Skin of body (tissue), 1 donor: ENCODE measurements at regions not wholly inside any gene's neighbourhood (a gene's known extent, or its start where the extent isn't known, plus 50 kb on each side); places are given as distances from the start of the nearest gene placed in this dataset.
"Not testable (repeated sequence)": the region's sequence is repeated elsewhere in the genome, so short reads cannot be mapped to it uniquely, and the experiment has no call there.

Source experiments
- DNase-seq: peaks from one replicate; lab custom pipeline; 2025; lab: John Stamatoyannopoulos, UW

DNA sequence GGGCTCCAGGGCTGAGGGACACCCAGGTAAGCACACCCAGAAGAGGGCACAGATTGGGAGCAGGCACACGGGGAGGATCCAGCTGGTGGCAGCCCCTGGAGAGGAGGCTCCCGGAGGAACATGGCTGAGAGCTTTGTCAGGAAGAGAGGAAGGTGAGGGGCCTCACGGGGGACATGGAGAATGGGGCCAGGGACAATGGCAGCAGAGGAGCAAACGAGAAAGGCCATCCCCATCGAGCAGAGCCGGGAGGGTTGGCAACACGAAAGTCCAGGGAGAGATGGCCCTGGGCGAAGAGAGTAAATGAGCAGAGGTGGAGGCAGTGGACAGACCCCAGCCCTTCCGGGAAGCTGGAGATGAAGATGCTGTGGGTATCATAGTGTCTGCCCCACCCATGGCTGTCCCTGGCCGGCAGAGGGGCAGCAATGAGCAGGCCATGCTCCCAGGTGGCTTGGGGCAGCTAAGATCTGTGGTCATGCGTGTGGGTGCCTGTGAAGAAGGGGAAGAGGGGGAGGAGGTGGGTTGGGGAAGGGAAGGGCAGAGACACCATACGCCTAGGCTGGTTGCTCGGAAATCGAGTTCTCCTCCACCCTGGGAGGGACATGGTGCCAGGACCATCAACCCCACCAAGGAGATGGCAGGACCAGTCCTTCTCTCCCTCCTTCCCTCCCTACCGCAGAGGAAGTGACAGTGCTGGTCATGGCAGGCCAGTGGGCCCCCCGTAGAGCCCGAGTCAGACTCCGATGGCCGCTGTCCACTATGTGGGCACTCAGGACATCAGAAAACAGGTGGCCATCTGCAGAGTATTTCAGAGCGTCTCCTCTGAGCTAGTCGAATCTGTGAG lies 191.7 kb downstream of the NDUFA10 start:
- no peak for DNase-seq

DNA sequence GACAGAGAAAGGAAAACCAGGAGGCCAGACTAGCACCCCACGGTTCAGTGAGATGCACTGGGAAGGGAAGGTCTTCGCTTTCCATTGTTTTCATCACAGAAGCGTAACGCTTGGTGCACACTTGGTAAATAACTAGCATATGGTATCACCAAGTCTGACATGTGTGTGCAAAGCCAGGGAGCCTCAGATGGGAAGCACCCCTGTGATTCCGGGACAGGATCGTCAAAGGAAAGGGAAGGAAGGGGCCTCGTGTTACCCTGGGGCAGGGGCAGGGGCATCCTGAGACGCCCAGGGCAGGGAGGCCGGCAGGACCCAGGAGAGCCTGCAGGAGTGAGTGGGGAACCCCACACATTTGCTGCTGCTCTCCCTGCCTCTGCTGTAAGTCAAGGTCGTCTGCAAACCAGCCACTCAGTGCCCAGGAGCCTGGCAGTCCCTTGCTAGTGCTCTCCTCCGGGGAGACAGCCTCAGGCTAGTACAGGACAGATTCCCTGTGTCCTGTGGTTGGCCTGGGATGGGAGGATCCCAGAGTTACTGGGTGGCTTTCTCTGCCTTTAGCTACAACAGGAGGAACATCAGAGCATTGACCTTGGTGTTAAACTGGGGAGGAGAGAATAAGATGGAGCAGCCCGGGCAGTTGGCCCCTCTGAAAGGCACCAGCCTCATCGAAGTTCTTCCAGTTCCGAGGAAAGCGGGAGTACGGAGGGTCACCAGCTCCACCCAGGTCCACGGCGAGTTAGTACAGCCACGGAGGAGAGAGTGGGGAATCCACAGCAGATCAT lies 192.5 kb downstream of the NDUFA10 start:
- no peak for DNase-seq

DNA sequence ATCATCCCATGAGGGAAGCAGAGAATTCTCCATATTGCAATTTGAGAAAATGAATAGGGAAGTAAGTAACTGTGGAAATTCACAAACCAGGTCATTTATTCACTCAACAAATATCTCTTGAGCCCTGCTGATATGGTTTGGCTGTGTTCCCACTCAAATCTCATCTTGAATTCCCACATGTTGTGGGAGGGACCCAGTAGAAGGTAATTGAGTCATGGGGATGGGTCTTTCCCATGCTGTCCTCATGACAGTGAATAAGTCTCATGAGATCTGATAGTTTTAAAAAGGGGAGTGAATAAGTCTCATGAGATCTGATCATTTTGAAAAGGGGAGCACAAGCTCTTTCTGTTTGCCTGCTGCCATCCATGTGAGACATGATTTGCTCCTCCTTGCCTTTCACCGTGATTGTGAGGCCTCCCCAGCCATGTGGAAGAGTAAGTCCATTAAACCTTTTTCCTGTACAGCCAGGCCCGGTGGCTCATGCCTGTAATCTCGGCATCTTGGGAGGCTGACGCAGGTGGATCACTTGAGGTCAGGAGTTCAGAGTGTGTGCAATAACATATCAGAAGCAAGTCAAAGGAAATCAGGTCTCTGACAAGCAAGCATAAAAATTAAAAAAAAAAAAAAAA lies 193.2 kb downstream of the NDUFA10 start:
- no peak for DNase-seq

DNA sequence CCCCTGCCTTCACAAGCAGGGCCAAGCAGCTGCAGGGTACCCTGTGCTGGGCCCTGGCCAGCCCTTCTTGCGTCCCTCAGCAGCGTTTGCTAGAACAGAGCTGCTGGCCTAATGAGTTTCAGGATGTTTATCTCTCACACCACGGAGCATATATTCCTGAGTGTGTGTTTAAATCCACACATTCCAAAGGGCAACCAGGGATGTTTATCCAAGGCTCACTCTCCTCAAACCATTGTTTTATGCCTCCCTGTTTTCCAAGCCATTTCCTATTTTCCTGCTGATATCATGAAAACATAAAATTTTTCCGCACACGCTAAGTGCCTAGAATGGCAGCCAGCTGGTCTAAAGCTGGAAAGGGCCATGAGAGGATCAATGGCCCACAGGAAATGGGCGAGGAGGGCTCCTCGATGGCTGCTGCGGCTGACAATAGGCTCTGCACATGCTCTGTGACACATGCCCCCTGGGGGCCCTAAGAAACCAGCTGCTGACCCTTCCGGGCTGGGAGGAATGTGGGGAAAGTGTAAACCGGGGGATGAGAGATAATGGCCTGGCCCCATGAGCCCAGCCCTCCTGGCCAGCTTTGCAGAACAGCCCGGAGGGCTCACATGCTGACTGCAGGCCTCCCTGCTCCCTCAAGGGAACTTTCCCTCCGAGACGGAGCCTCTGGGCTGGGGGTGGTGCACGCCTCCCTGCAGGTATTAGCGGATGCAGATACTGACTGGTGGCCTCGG lies 194.0 kb downstream of the NDUFA10 start:
- peak; percentile 22 for DNase-seq

DNA sequence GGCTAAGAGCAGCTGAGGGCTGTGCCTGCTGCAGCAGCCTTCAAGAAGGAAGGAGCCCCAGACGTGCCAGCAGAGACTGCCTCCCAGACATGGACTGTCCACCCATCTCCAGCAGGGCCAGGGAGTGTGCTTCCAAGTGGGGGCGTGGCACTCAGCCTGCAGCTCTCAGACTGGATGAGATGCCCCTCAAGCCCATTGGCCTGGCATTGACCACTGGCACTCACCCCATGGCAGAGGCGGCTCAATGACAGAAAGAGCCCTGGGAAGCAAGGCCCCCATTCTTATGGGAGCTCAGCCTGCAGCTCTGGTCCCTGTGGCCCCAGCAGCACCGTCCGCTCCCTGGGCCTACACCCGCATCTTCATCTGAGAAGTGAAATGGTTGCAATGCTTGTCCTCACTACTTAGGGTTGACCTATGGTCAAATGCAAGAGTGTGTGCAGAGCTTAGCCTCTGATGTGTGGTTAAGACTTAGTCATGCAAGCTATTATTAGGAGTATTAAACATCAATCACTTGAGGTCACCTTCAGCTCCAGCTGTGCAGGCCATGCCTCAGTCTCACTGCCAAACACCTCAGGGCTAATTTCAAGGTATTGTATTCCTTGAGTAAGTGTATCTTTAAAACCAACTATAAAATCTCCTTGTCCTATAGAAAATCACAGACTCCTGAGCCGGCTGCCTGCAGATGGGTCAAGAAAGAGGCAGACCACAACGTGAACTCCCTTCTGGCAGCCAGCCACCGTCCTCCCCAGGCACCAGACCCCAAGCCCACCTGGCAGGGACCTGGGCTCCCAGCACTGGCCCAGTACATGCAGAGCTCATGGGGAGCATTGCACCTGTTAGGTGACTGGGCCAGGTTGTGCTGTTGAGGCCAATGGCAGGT lies 194.8 kb downstream of the NDUFA10 start:
- no peak for DNase-seq

DNA sequence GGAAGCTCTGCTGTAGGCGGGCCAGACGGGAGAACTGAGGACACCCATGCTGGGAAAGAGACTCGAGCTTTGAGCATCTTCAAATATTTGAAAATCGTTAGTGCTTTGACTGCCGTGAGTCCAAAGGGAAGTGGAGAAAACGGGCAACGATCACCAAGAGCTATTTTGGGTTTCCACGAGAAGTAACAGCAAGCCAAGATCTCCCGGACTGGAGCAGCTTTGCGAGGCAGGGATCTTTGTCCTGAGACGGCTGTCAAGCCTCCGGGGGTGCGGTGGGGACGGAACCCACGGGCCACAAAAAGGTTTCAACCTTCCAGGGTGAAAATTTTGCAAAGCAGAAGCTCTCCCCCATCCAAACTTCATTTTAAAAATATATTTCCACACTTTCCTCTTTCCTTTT lies 195.8 kb downstream of the NDUFA10 start:
- no peak for DNase-seq

DNA sequence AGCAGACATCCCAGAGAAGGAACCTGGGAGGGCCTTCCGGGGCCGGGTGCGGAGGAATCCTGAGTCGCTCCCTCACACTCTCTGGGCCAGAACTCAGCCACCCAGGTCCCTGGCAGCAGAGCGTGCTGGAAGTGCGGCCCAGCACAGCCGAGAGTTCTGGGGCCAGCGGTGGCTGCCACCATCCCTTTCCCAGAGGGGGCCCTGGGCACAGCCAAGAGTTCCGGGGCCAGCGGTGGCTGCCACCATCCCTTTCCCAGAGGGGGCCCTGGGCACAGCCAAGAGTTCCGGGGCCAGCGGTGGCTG lies 196.2 kb downstream of the NDUFA10 start:
- DNase-seq, result not testable (repeated sequence)

DNA sequence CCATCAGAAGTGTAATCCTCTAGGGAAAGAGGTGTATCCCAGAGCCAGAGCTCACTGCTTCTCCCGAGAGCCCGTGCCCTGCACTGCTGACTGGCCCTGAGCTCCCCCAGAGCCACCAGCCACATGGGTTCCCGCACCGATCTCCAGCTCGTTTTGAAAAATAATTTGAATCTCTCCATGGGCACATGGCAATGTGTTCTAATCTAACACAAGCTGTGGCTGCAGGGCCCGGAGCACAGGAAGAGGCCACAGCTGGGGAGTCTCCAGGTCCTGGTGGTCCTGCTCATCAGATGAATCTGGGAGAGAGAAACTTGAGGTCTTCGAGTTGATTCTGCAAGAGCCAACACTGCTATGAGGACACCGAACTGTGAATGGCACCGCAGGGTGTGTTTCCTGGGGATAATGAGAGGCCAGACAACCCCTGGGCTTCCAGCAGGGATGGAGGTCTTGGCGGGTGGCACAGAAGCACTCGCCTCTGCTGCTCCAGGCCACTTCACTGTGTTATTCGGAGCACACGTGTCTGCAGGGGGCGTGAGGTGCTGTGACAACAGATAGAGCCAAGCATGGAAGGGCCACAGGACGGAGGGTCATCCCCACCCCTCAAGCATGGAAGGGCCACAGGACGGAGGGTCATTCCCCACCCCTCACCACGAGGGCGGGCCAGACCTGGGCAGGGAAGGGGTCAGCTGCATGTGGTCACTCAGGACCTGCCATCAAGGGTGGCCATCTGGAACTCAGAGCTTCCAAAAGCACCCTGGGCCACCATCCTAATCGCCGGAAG lies 196.8 kb downstream of the NDUFA10 start:
- no peak for DNase-seq

DNA sequence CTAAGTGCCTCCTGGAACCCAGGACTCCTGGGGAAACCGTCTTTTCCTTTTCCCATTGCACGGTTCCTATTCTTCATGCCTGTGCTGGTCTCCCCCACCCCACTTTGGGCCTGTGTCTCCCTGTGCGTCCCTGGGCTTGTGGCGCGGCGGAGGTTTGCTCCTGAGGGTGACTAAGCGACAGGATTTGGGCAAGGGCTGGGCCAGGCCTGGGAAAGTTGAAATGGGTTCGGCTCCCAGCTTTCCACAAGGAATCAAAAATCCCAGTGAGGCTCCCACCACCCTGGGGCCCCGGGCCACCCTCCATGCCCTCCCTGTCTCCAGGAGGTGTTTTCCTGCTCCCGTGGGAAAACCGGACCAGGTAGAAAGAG lies 197.6 kb downstream of the NDUFA10 start:
- no peak for DNase-seq

DNA sequence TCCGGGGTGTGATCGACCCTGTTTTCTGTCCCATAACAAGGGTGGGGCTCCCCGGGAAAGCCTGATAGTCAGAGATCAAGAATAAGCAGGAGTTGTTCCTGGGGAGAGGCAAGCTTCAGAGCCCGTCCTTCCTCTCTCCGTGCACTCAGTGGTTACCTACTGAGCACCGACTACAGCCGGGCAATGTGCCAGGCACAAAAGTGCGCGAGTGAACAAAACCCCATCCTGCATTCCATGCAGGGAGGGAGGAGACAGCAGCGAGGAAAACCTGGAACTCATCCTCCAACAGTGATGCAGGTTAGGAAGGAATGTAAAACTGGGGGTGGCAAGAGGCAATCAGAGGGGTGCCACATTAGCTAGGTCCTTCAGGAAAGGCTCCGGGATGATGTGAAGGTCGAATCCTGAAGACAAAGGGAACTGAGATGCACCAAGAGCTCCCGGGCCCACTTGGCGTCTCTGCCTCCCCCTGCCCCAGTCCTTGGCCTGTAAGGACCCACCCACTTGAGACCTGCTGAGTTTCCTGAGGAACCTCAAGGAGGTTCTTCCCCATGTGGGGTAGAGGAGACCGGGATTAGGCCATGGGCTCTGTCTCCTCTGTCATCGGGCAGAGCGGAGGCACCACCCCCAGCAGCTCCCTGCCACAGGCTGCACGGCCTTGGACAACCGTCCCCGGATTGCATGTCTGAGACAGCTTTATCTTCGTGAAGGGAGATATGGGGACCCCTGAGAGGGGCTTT lies 198.2 kb downstream of the NDUFA10 start:
- no peak for DNase-seq

DNA sequence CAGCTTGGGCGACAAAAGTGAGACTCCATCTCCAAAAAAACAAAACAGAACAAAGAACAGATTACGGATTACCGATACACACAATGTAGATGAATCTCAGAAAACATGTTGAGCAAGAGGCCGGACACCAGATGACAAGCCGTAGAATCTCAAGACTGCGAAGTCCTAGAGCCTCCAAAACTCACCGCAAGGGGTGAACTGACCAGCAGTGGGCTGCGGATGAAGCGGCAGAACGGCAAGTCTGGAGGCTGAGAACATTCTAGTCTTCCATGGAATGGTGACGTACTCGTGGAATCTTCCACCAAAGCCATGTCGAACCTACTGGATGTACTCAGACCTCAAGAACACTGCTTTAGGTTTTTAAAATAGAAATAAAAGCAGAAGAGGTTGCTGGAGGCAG lies 198.8 kb downstream of the NDUFA10 start:
- DNase-seq, result no peak

DNA sequence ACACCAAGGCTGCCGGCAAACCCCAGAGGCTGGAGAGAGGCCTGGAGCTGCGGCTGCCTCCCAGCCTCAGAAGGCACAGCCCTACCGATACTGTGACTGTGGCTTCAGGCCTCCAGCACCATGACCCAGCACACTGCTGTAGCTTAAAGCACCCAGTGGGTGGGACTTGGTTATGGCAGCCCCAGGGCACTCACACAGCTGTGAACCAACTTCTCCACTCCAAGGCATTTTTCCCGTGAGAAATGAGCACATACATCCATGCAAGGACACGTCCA lies 199.5 kb downstream of the NDUFA10 start:
- no peak for DNase-seq

DNA sequence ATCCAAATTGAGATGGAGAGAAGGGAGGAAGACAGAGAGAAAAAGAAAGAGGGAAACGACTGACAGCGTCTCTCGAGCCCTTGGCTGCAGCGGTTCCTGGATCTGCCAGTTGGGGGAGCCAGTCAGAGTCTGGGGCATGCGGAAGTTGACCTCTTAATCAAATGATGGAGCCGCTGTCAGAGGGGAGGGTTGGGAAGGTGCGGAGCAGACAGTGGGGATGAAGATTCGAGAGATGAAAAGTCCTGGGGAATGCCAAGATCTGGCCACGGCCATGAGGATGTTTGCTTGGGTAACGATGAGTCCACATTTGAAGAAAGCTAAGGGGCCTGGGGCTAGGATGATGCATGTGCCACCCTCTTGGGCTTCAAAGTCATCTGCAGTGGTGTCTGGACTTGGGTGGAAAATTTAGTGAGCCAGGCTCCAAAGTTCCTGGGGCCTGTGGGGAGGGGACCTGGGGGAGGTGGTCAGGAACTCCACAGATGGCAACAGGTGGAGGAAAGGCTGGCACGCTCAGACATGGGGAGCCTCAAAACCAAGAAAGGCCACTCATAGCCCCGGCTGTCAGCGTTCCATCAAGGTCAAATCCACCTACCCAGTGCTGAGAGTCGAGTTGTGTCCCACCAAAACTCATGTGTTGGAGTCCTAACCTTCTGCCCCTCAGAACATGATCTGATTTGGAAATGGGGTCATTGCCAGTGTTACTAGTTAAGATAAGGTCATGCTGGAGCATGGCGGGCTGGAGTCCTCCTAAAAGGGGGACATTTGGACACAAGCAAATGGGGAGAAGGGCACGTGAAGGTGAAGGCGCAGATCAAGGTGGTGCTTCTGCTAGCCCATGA lies 200.1 kb downstream of the NDUFA10 start:
- DNase-seq, result no peak

DNA sequence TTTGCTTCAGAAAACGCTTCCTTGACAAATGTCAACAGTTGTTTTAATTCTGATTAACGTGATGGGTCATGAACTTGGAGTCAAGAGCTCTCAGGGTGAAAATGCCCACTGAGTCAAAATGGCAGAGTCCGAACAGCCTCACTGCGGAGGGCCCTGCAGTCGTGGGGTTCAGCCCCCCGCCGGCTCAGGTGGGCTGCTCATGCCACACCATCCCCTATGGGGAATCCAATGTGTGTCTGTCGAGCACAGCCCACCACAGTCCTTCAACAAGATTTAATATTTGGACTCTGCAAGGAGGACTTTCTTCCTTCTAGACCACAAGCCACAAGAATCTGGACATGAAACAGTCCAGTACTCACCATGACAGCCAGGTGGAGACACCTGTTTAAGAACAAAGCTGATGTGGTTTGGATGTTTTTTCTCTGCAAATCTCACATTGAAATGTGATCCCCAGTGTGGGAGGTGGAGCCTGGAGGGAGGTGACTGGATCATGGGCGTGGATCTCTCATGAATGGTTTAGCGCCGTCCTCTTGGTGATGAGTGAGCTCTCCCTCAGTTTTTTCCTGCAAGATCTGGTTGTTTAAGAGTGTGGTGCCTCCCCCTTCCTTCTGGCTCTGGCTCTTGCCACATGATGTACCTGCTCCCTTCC lies 201.0 kb downstream of the NDUFA10 start:
- no peak for DNase-seq

DNA sequence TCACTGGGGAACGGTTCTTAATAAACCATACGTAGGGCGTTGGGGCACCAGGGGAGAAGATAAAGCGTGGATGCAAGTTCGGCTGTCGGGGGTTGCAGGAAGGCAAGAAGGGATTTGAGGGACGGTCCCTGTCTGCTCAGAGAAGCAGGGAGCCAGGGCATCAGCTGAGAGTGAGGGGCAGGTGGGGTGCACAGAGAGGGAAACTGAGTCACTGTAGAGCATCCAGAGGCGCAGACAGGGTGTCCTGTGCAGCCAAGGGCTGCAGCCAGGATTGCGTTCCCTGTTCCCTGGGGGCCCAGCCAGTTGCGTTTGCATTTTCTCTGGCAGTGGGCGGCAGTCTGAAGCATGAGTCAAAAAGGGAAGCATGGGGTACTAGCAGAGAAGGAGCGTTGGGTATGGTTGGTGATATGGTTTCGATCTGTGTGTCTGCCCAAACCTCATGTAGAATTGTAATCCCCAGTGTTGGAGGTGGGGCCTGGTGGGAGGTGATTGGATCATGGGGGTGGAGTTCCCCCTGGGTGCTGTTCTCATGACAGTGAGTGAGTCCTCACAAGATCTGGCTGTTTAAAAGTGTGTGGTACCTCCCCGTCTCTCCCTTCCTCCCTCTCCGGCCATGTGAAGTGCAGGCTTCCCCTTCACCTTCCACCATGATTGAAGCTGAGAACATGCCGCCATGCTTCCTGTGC lies 202.9 kb downstream of the NDUFA10 start:
- no peak for DNase-seq

DNA sequence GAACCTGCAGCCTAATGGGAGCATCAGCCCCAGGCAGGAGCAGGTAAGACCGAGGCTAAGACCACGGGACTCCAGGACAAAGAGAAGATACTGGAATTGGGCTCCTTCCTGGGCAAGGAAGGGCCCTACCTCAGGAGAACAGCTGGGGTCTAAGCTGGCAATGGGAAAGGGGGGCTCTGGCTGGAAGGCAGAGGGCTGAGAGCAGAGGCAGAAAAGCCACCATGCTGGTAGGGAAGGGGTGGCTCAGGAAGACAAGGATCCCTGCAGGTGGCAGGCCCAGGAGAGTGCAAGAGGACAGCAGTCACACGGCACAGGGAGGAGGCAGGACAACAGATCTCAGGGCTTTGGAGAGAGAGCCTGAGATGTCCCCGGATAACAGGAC lies 203.5 kb downstream of the NDUFA10 start:
- no peak for DNase-seq

DNA sequence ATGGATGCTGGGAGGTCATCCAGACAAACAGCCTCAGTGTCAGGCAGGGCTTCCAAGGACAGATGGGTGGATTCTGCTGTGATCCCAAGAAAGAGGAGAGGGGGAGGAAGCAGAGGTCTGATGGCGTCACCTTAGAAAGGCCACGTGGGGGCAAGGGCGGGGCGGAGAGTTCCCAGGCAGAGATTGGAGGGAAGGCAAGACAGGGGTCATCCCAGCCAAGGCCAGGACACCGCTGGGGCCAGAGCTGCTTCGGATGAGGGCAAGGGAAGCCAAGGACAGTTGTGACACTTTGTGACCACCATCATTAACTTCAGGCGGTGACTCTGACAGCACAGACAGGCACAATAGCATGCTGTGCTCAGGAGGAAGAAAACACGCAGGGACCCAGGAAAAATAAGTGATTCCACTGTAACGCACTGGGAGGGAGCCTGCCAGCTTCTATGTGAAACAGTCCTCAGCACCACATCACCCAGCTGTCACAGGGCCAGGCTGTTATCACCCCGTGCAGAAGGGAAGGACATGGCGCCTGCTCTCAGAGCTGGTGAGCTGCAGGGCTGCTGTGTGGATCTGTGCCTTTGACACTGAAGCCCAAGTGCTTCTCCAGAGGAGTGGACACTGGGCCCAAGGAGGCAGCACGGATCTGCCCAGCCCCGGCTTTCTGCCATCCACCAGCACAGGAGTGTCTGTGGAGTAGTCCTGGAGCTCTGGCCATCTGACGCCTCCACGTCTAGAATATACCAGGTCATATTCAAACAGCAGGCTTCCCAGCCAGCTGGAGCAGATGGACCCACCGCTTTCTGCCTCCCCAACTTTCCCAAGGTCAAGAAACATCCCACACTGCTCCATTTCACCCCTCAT lies 204.1 kb downstream of the NDUFA10 start:
- DNase-seq, result no peak
